Keratinocyte (primary cell): ENCODE measurements at regions not wholly inside any gene's neighbourhood (a gene's known extent, or its start where the extent isn't known, plus 50 kb on each side); places are given as distances from the start of the nearest gene placed in this dataset.
"Not testable (repeated sequence)": the region's sequence is repeated elsewhere in the genome, so short reads cannot be mapped to it uniquely, and the experiment has no call there.

Source experiments
- DNase-seq: peaks from one replicate; pipeline ENCODE4 v3.0.0-alpha.2; 2011; ENCODE audit warnings: low read depth, missing footprints, low spot score
- FAIRE-seq: peaks from 2 replicates; lab custom pipeline; 2011; peaks lifted over from hg19 to GRCh38; lab: Jason Lieb, UNC
- H2AFZ ChIP-seq: 2 replicates; pipeline ENCODE4 v1.6.0; 2012; ENCODE audit warnings: low read length, control low read depth, inconsistent platforms; ENCODE audit not compliant: control insufficient read depth
- H3K27ac ChIP-seq: 2 replicates; pipeline ENCODE4 v1.5.1; 2011; ENCODE audit warnings: low read length; ENCODE audit not compliant: control insufficient read depth, insufficient read depth
- H3K27me3 ChIP-seq: 3 replicates; pipeline ENCODE4 v1.6.0; 2011; ENCODE audit warnings: low read length; ENCODE audit not compliant: control insufficient read depth, insufficient read depth; ENCODE audit errors: extremely low read depth
- H3K36me3 ChIP-seq, 2 experiments: 2 replicates in 1 of 2; 3 replicates in 1 of 2; pipeline ENCODE4 v1.5.1; 2011; ENCODE audit warnings: low read length in 2 of 2, mild to moderate bottlenecking in 1 of 2; ENCODE audit not compliant: control insufficient read depth in 2 of 2, insufficient read depth in 2 of 2; ENCODE audit errors: extremely low read depth in 1 of 2
- H3K4me1 ChIP-seq: 3 replicates; pipeline ENCODE4 v1.5.1; 2011; ENCODE audit warnings: low read length; ENCODE audit not compliant: control insufficient read depth, insufficient read depth; ENCODE audit errors: extremely low read depth
- H3K4me2 ChIP-seq: 3 replicates; pipeline ENCODE4 v1.6.0; 2011; ENCODE audit warnings: low read depth, low read length; ENCODE audit not compliant: control insufficient read depth, insufficient read depth; ENCODE audit errors: extremely low read depth
- H3K4me3 ChIP-seq, 3 experiments: fragments of 200-600 bp in 1 of 3; sonication (generic) in 1 of 3; 2 replicates in 2 of 3; 3 replicates in 1 of 3; pipeline ENCODE4 v1.5.1; 2011 to 2016; ENCODE audit warnings: low read length in 3 of 3, mild to moderate bottlenecking in 3 of 3, control low read depth in 2 of 3, inconsistent platforms in 1 of 3, low read depth in 1 of 3, mixed read lengths in 1 of 3, mixed run types in 1 of 3, moderate library complexity in 1 of 3; ENCODE audit not compliant: control insufficient read depth in 2 of 3, insufficient read depth in 2 of 3; ENCODE audit errors: extremely low read depth in 1 of 3
- H3K79me2 ChIP-seq: 2 replicates; pipeline ENCODE4 v1.6.0; 2012; ENCODE audit warnings: low read length; ENCODE audit not compliant: control insufficient read depth, insufficient read depth
- H3K9ac ChIP-seq: 3 replicates; pipeline ENCODE4 v1.6.0; 2011; ENCODE audit warnings: low read length; ENCODE audit not compliant: control insufficient read depth, insufficient read depth; ENCODE audit errors: extremely low read depth
- H3K9me1 ChIP-seq: 3 replicates; pipeline ENCODE4 v1.6.0; 2011; ENCODE audit warnings: low read length; ENCODE audit not compliant: control insufficient read depth, insufficient read depth; ENCODE audit errors: extremely low read depth
- H3K9me3 ChIP-seq: 2 replicates; pipeline ENCODE4 v1.5.1; 2012; ENCODE audit warnings: low read depth, low read length; ENCODE audit not compliant: control insufficient read depth
- H4K20me1 ChIP-seq: 3 replicates; pipeline ENCODE4 v1.6.0; 2011; ENCODE audit warnings: low read length; ENCODE audit not compliant: control insufficient read depth, insufficient read depth; ENCODE audit errors: extremely low read depth
- EZH2 ChIP-seq: IDR thresholded peaks from one replicate; pipeline ENCODE4 v1.6.1; 2012; ENCODE audit warnings: inconsistent platforms, mild to moderate bottlenecking, low read length, moderate library complexity
- dilution Hi-C: fragments of 300-500 bp; cut with MboI; formaldehyde crosslinking; loops from one replicate; pipeline ENCODE4 v1.7.0; 2020; ENCODE audit warnings: low sequenced_read_pairs; ENCODE audit not compliant: extremely low pct_ligation_motif_present
- TF ChIP-seq, protein P1 (sequence below), 3 experiments: IDR thresholded peaks in 1 of 3; conservative IDR thresholded peaks in 1 of 3; optimal IDR thresholded peaks in 1 of 3; 2 replicates in 2 of 3; 3 replicates in 1 of 3; pipeline versions ENCODE3 to v1.5.1; 2011; ENCODE audit warnings: low read length in 3 of 3, mild to moderate bottlenecking in 3 of 3, moderate library complexity in 2 of 3, control low read depth in 1 of 3, inconsistent platforms in 1 of 3; ENCODE audit not compliant: insufficient read depth in 2 of 3; ENCODE audit errors: extremely low read depth in 1 of 3

DNA sequence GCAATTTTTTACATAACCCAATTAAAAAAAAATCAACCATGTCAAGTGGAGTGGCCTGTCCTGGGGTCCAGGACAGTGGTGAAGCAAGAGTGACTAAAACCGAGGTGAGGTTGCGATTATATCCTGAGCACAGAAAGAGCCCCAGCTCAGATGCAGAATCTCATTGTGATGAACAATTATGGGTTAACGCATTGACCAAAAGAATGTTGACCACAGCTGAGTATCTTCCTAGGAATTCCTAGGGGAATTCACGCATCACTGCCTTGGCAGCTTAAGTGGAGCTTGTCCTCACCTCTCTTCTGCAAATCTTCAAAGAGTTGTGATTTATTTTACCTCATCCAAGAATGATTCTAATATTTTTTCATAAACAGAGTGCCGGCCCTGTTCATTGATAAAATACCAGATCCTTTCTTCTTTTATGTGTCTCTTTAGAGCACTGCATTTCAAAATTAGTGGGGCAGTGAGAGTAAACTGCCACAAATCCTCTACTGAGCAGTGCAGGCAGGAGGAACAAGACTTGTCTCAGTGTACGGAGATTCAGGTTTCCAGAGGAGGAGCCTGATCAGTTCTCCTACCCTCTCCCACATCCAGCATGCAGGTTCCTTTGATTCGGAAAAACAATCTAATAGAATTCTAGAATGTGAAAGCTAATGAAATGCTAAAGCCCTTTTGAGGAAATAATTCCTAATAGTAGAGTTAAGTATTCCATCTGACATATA lies 60.1 kb upstream of the ZNF184 start:
- no peak for DNase-seq
- Histone ChIP-seq H4K20me1 (no peaks in the 10 kb centered on the region), H3K4me2 (peak overlapping the region; percentile 29), H2AFZ (no peak overlapping the region), H3K9me1 (no peaks in the 10 kb centered on the region), H3K4me1 (peaks cover 16% of the 10 kb centered on the region), H3K4me3 (peak overlapping the region in 1 of 3 experiments; percentile 40), H3K36me3 (no peaks in the 10 kb centered on the region), H3K9ac (no peak overlapping the region), H3K79me2 (no peaks in the 10 kb centered on the region), H3K9me3 (no peaks in the 10 kb centered on the region), H3K27me3 (peaks cover 2% of the 10 kb centered on the region), H3K27ac (no peak overlapping the region)
- peak; percentile 90 for FAIRE-seq
- TF ChIP-seq, protein P1, sequence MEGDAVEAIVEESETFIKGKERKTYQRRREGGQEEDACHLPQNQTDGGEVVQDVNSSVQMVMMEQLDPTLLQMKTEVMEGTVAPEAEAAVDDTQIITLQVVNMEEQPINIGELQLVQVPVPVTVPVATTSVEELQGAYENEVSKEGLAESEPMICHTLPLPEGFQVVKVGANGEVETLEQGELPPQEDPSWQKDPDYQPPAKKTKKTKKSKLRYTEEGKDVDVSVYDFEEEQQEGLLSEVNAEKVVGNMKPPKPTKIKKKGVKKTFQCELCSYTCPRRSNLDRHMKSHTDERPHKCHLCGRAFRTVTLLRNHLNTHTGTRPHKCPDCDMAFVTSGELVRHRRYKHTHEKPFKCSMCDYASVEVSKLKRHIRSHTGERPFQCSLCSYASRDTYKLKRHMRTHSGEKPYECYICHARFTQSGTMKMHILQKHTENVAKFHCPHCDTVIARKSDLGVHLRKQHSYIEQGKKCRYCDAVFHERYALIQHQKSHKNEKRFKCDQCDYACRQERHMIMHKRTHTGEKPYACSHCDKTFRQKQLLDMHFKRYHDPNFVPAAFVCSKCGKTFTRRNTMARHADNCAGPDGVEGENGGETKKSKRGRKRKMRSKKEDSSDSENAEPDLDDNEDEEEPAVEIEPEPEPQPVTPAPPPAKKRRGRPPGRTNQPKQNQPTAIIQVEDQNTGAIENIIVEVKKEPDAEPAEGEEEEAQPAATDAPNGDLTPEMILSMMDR (optimal IDR thresholded peaks at IDR 0.05 in 1 of 3, IDR thresholded peaks at IDR 0.05 in 1 of 3, conservative IDR thresholded peaks at IDR 0.05 in 1 of 3; ENCODE audit: extremely low read depth in 1 of 3, insufficient read depth in 2 of 3, low read length in 3 of 3), result no peak
- no peak for TF ChIP-seq EZH2
- dilution Hi-C loops, result no loop called here

DNA sequence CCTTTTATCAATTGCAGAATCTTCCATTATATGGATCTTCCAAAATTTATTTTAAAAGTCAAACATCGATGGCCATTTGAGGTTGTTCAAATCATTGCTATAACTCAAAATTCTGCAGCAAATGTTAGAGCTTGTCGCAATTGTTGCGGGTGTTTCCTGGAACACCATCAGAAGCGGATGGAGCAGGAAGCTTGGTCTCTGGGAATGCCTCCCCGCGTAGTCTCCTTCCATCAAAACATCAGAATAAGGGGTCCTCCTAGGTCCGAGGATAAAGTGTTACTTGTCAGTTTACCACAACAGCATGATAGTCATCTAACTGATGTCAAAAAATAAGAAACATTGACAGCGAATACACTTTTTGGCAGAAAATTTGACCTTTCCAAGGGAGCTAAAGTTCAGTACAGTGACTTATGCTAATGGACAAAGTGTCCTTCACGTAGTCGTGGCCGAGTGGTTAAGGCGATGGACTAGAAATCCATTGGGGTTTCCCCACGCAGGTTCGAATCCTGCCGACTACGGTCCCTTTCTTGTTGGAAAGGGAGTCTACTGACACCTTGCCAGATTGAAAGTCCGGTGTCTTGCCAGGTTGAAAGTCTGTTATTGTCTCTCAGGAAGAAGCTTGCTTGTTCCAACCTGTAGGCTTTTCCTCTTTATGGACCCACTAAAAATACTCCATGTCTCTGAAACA lies 59.0 kb upstream of the ZNF184 start:
- Histone ChIP-seq H4K20me1 (no peaks in the 10 kb centered on the region), H3K36me3 (no peaks in the 10 kb centered on the region), H3K9me1 (no peaks in the 10 kb centered on the region), H3K4me2 (peak overlapping the region; percentile 29), H3K79me2 (no peaks in the 10 kb centered on the region), H3K9ac (no peak overlapping the region), H3K9me3 (no peaks in the 10 kb centered on the region), H3K4me1 (peaks cover 16% of the 10 kb centered on the region), H3K4me3 (peak overlapping the region in 1 of 3 experiments; percentile 27), H2AFZ (no peak overlapping the region), H3K27ac (no peak overlapping the region), H3K27me3 (peaks cover 2% of the 10 kb centered on the region)
- TF ChIP-seq EZH2, result no peak
- TF ChIP-seq, protein P1 (optimal IDR thresholded peaks at IDR 0.05 in 1 of 3, IDR thresholded peaks at IDR 0.05 in 1 of 3, conservative IDR thresholded peaks at IDR 0.05 in 1 of 3; ENCODE audit: extremely low read depth in 1 of 3, insufficient read depth in 2 of 3, low read length in 3 of 3), result no peak
- no peak for FAIRE-seq
- DNase-seq, result no peak
- dilution Hi-C loops, result no loop called here

DNA sequence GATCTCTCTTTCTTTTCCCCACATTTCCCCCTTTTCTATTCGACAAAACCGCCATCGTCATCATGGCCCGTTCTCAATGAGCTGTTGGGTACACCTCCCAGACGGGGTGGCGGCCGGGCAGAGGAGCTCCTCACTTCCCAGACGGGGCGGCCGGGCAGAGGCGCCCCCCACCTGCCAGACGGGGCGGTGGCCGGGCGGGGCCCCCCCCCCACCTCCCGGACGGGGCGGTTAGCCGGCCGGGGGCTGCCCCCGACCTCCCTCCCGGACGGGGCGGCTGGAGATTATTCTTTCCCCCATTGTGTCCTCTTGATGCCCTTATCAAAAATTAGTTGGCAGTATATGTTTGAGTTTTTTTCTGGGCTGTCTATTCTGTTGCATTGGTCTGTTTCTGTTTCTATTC lies 56.9 kb upstream of the ZNF184 start:
- DNase-seq, H2AFZ ChIP-seq, H3K9me1 ChIP-seq, H4K20me1 ChIP-seq, FAIRE-seq, H3K4me3 ChIP-seq, H3K4me2 ChIP-seq, H3K27me3 ChIP-seq, H3K9ac ChIP-seq, H3K27ac ChIP-seq, dilution Hi-C loops, H3K36me3 ChIP-seq, H3K79me2 ChIP-seq, H3K9me3 ChIP-seq: not testable (repeated sequence)
- H3K4me1 ChIP-seq, result peaks cover 16% of the 10 kb centered on the region
